ENCODE measurements at regions not wholly inside any gene's neighbourhood (a gene's known extent, or its start where the extent isn't known, plus 50 kb on each side); places are given as distances from the start of the nearest gene placed in this dataset.

- DNase-seq (ENCODE audit: low read depth): no peak
- TF ChIP-seq MYC (IDR thresholded peaks at IDR 0.05; ENCODE audit: low read depth, low read length) (no peak), POLR2A (IDR thresholded peaks at IDR 0.05; ENCODE audit: extremely low read depth, insufficient read length) (no peak)
- TF ChIP-seq, protein P1, sequence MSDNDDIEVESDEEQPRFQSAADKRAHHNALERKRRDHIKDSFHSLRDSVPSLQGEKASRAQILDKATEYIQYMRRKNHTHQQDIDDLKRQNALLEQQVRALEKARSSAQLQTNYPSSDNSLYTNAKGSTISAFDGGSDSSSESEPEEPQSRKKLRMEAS (IDR thresholded peaks at IDR 0.05; ENCODE audit: low read depth, low read length): no peak
- TF ChIP-seq, protein P2, sequence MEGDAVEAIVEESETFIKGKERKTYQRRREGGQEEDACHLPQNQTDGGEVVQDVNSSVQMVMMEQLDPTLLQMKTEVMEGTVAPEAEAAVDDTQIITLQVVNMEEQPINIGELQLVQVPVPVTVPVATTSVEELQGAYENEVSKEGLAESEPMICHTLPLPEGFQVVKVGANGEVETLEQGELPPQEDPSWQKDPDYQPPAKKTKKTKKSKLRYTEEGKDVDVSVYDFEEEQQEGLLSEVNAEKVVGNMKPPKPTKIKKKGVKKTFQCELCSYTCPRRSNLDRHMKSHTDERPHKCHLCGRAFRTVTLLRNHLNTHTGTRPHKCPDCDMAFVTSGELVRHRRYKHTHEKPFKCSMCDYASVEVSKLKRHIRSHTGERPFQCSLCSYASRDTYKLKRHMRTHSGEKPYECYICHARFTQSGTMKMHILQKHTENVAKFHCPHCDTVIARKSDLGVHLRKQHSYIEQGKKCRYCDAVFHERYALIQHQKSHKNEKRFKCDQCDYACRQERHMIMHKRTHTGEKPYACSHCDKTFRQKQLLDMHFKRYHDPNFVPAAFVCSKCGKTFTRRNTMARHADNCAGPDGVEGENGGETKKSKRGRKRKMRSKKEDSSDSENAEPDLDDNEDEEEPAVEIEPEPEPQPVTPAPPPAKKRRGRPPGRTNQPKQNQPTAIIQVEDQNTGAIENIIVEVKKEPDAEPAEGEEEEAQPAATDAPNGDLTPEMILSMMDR (IDR thresholded peaks at IDR 0.05; ENCODE audit: low read depth, low read length): no peak
- H3K4me3 ChIP-seq (ENCODE audit: low read depth, low read length): no peak overlapping the region
Observed at GRCh38 chr2:139314059-139314458, 533.9 kb upstream of the NXPH2 start.

GRCh38 chr2:139296672-139297209 is 516.6 kb upstream of the NXPH2 start:
- H3K4me3 ChIP-seq (ENCODE audit: low read depth, low read length): no peak overlapping the region
- TF ChIP-seq, protein P1 (IDR thresholded peaks at IDR 0.05; ENCODE audit: low read depth, low read length): no peak
- TF ChIP-seq MYC (IDR thresholded peaks at IDR 0.05; ENCODE audit: low read depth, low read length) (no peak), POLR2A (IDR thresholded peaks at IDR 0.05; ENCODE audit: extremely low read depth, insufficient read length) (no peak)
- TF ChIP-seq, protein P2 (IDR thresholded peaks at IDR 0.05; ENCODE audit: low read depth, low read length): no peak
- DNase-seq (ENCODE audit: low read depth): no peak

DNA sequence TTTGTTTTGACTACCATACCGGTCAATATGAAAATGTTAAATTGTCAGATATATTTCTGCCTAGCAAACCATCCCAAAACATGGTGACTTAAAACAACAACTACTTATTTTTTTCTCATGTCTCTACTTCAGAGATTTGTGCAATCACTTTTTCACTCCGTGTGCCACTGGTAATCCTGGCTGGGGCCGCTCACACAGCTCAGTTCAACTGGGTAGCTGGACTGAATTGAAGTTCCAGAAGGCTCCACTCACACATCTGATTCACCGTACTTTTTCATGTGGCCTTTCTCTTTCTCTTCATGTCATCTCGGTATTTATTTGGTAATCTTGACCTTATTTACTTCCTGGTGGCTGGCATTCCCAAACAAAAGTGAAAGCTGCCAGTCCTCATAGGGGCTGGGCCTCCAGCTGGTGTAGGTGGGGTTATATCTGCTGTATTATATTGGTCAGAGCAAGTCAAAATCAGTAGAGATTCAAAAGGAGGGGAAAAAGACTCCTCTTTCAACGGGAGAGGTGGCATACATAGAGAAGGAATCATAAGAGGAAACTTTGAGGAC is 513.9 kb upstream of the NXPH2 start:
- TF ChIP-seq, protein P2 (IDR thresholded peaks at IDR 0.05; ENCODE audit: low read depth, low read length): no peak
- TF ChIP-seq, protein P1 (IDR thresholded peaks at IDR 0.05; ENCODE audit: low read depth, low read length): no peak
- TF ChIP-seq POLR2A (IDR thresholded peaks at IDR 0.05; ENCODE audit: extremely low read depth, insufficient read length) (no peak), MYC (IDR thresholded peaks at IDR 0.05; ENCODE audit: low read depth, low read length) (no peak)
- no peak for DNase-seq (ENCODE audit: low read depth)
- no peak overlapping the region for H3K4me3 ChIP-seq (ENCODE audit: low read depth, low read length)

DNA sequence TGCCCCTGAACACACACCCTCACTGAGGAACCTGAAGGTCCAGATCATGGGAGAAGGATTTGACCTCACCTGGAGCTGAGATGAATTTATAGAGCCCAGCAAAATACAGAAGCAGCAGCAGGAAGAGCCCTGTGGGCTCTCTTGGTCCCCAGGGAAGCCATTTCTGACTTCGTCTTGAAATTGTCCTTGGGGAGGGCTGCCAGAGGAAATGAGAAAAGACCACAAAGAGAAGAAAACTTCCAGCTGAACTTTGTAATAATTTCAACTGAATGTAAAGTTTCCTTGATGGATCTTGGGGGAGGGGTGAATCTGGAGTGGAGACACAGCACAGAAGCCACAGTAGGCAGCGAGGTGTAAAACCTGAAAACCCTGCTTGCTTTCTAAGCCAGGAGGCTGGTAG is 500.9 kb upstream of the NXPH2 start:
- peak; percentile 68 for DNase-seq (ENCODE audit: low read depth)
- H3K4me3 ChIP-seq (ENCODE audit: low read depth, low read length): no peak overlapping the region
- TF ChIP-seq, protein P2 (IDR thresholded peaks at IDR 0.05; ENCODE audit: low read depth, low read length): no peak
- no peak for TF ChIP-seq POLR2A (IDR thresholded peaks at IDR 0.05; ENCODE audit: extremely low read depth, insufficient read length)
- TF ChIP-seq MYC (IDR thresholded peaks at IDR 0.05; ENCODE audit: low read depth, low read length): no peak
- TF ChIP-seq, protein P1 (IDR thresholded peaks at IDR 0.05; ENCODE audit: low read depth, low read length): no peak

GRCh38 chr2:139271879-139272278 is 491.7 kb upstream of the NXPH2 start:
- no peak overlapping the region for H3K4me3 ChIP-seq (ENCODE audit: low read depth, low read length)
- no peak for DNase-seq (ENCODE audit: low read depth)
- TF ChIP-seq, protein P1 (IDR thresholded peaks at IDR 0.05; ENCODE audit: low read depth, low read length): no peak
- TF ChIP-seq POLR2A (IDR thresholded peaks at IDR 0.05; ENCODE audit: extremely low read depth, insufficient read length) (no peak), MYC (IDR thresholded peaks at IDR 0.05; ENCODE audit: low read depth, low read length) (no peak)
- TF ChIP-seq, protein P2 (IDR thresholded peaks at IDR 0.05; ENCODE audit: low read depth, low read length): no peak

Data from NB4 (cell line).